HepG2 (cell line): ENCODE measurements at regions not wholly inside any gene's neighbourhood (a gene's known extent, or its start where the extent isn't known, plus 50 kb on each side); places are given as distances from the start of the nearest gene placed in this dataset.

Source experiments
- BRF2 ChIP-seq: sonication (generic); formaldehyde crosslinking; IDR thresholded peaks from 2 replicates; pipeline ENCODE4 v1.8.1; 2022; ENCODE audit warnings: mild to moderate bottlenecking, missing genetic modification reagents
- CERS6 ChIP-seq: sonication (generic); formaldehyde crosslinking; IDR thresholded peaks from 2 replicates; pipeline ENCODE4 v1.5.0; 2020; ENCODE audit warnings: missing genetic modification reagents
- FOXA3 ChIP-seq: IDR thresholded peaks from 2 replicates; pipeline ENCODE4 v1.6.1; 2016; ENCODE audit warnings: missing genetic modification reagents, missing compliant biosample characterization
- MYC ChIP-seq: sonication (generic); formaldehyde crosslinking; IDR thresholded peaks from 2 replicates; pipeline ENCODE4 v1.9.0; 2021; ENCODE audit warnings: missing genetic modification reagents, borderline replicate concordance
- PAXIP1 ChIP-seq: sonication (generic); formaldehyde crosslinking; conservative IDR thresholded peaks from 2 replicates; pipeline ENCODE4 v1.4.0; 2020; ENCODE audit warnings: mild to moderate bottlenecking, missing genetic modification reagents, moderate library complexity
- RAD21 ChIP-seq: fragments of 450-650 bp; formaldehyde crosslinking; IDR thresholded peaks from 2 replicates; pipeline ENCODE4 v1.5.0; 2020; ENCODE audit warnings: mild to moderate bottlenecking
- TEAD2 ChIP-seq: sonication (generic); formaldehyde crosslinking; IDR thresholded peaks from 2 replicates; pipeline ENCODE4 v1.9.0; 2021; ENCODE audit warnings: missing genetic modification reagents
- TEF ChIP-seq: sonication (generic); formaldehyde crosslinking; IDR thresholded peaks from 2 replicates; pipeline ENCODE4 v1.5.0; 2020; ENCODE audit warnings: missing genetic modification reagents
- TOE1 ChIP-seq: sonication (generic); formaldehyde crosslinking; IDR thresholded peaks from 2 replicates; pipeline ENCODE4 v1.4.0; 2020; ENCODE audit warnings: mild to moderate bottlenecking, missing genetic modification reagents
- YEATS4 ChIP-seq: sonication (generic); formaldehyde crosslinking; IDR thresholded peaks from 2 replicates; pipeline ENCODE4 v1.4.0; 2020; ENCODE audit warnings: missing genetic modification reagents, borderline replicate concordance
- ZNF331 ChIP-seq: sonication (generic); formaldehyde crosslinking; IDR thresholded peaks from 2 replicates; pipeline ENCODE4 v1.4.0; 2020; ENCODE audit warnings: missing genetic modification reagents
- ZNF512B ChIP-seq: sonication (generic); formaldehyde crosslinking; IDR thresholded peaks from 2 replicates; pipeline ENCODE4 v1.5.1; 2020; ENCODE audit warnings: missing genetic modification reagents, mild to moderate bottlenecking, borderline replicate concordance
- ZNF547 ChIP-seq: sonication (generic); formaldehyde crosslinking; IDR thresholded peaks from 2 replicates; pipeline ENCODE4 v1.5.1; 2020; ENCODE audit warnings: mild to moderate bottlenecking, missing genetic modification reagents
- ZNF605 ChIP-seq: sonication (generic); formaldehyde crosslinking; IDR thresholded peaks from 2 replicates; pipeline ENCODE4 v1.8.0; 2022; ENCODE audit warnings: mild to moderate bottlenecking, missing genetic modification reagents
- ZNF646 ChIP-seq: sonication (generic); formaldehyde crosslinking; IDR thresholded peaks from 2 replicates; pipeline ENCODE4 v1.9.0; 2021; ENCODE audit warnings: mild to moderate bottlenecking, missing genetic modification reagents

GRCh38 chr12:115306380-115306779 is 622.4 kb upstream of the TBX3 start (continued):
- TF ChIP-seq CERS6 (CRISPR knock-in tag) = no peak
- TF ChIP-seq ZNF605 (CRISPR knock-in tag) = no peak
- TF ChIP-seq TEAD2 (CRISPR knock-in tag) = no peak
- no peak for TF ChIP-seq YEATS4 (CRISPR knock-in tag)
- TF ChIP-seq MYC (CRISPR knock-in tag) = no peak
- no peak for TF ChIP-seq ZNF512B (CRISPR knock-in tag)
- TF ChIP-seq TOE1 (CRISPR knock-in tag) = no peak
- no peak for TF ChIP-seq PAXIP1 (CRISPR knock-in tag)
- no peak for TF ChIP-seq RAD21 (CRISPR knock-in tag)
- TF ChIP-seq ZNF331 = 0 out of 2 replicates have a peak, but pooled peaks have one; percentile 13
- no peak for TF ChIP-seq ZNF646
- TF ChIP-seq ZNF547 (CRISPR knock-in tag) = no peak
- peak; percentile 16; the same call in 1 of the 2 replicates for TF ChIP-seq FOXA3
- no peak for TF ChIP-seq TEF (CRISPR knock-in tag)
- TF ChIP-seq BRF2 = no peak
